Adrenal gland (tissue), 5 donors: ENCODE measurements at regions not wholly inside any gene's neighbourhood (a gene's known extent, or its start where the extent isn't known, plus 50 kb on each side); places are given as distances from the start of the nearest gene placed in this dataset.

Source experiments
- CTCF ChIP-seq, 6 experiments: fragments of 450-650 bp in 4 of 6; fragments of 200-600 bp in 2 of 6; sonication (generic) in 1 of 6; IDR thresholded peaks; 1 replicate in 5 of 6; 2 replicates in 1 of 6; pipeline versions ENCODE4 v1.5.1 to v1.8.0; 2016 to 2021; ENCODE audit warnings: antibody characterized with exemption in 6 of 6, mild to moderate bottlenecking in 2 of 6, moderate library complexity in 1 of 6
- POLR2A ChIP-seq, 2 donors: fragments of 450-650 bp; IDR thresholded peaks; one replicate each; pipeline ENCODE4 v1.6.1; 2017; ENCODE audit warnings: antibody characterized with exemption in 2 of 2, mild to moderate bottlenecking in 2 of 2, moderate library complexity in 1 of 2
- donor health status: DM: no; HTN: no; CAD: no.

GRCh38 chr4:38222892-38223291, 262.7 kb downstream of the PTTG2 start:
- no peak for TF ChIP-seq POLR2A (IDR thresholded peaks at IDR 0.05)
- TF ChIP-seq CTCF (IDR thresholded peaks at IDR 0.05), result no peak
